ENCODE measurements at regions not wholly inside any gene's neighbourhood (a gene's known extent, or its start where the extent isn't known, plus 50 kb on each side); places are given as distances from the start of the nearest gene placed in this dataset.
A peak's percentile ranks its signal among the peaks of the same experiment; 100 is the strongest.

- no peaks in the 10 kb centered on the region for H3K9me2 ChIP-seq (replicated peaks; ENCODE audit: control insufficient read depth, low read length)
- H3F3A ChIP-seq (ENCODE audit: control insufficient read depth, insufficient read depth), result no peaks in the 10 kb centered on the region
- no peaks in the 10 kb centered on the region for H4K20me1 ChIP-seq (ENCODE audit: control insufficient read depth, insufficient read depth, low read depth, low read length)
- H3K27ac ChIP-seq (ENCODE audit: low read depth, low read length), result no peak overlapping the region
- H3K4me2 ChIP-seq (ENCODE audit: low read length), result peak overlapping the region; percentile 14; the same call in 1 of the 2 replicates
- TF ChIP-seq, protein P1, sequence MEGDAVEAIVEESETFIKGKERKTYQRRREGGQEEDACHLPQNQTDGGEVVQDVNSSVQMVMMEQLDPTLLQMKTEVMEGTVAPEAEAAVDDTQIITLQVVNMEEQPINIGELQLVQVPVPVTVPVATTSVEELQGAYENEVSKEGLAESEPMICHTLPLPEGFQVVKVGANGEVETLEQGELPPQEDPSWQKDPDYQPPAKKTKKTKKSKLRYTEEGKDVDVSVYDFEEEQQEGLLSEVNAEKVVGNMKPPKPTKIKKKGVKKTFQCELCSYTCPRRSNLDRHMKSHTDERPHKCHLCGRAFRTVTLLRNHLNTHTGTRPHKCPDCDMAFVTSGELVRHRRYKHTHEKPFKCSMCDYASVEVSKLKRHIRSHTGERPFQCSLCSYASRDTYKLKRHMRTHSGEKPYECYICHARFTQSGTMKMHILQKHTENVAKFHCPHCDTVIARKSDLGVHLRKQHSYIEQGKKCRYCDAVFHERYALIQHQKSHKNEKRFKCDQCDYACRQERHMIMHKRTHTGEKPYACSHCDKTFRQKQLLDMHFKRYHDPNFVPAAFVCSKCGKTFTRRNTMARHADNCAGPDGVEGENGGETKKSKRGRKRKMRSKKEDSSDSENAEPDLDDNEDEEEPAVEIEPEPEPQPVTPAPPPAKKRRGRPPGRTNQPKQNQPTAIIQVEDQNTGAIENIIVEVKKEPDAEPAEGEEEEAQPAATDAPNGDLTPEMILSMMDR (IDR thresholded peaks at IDR 0.05; ENCODE audit: low read depth, low read length, poor library complexity, severe bottlenecking), result no peak
- TF ChIP-seq EZH2phosphoT487 (IDR thresholded peaks at IDR 0.05; ENCODE audit: borderline replicate concordance, low read length), result no peak
- H3K27me3 ChIP-seq (ENCODE audit: control insufficient read depth, low read length), result no peaks in the 10 kb centered on the region
- no peak overlapping the region for H3K4me3 ChIP-seq (ENCODE audit: low read length)
- H3K4me1 ChIP-seq (ENCODE audit: control insufficient read depth, low read length), result peaks cover 11% of the 10 kb centered on the region
- H3K36me3 ChIP-seq (ENCODE audit: control insufficient read depth, low read length), result no peaks in the 10 kb centered on the region
- no peaks in the 10 kb centered on the region for H3K79me2 ChIP-seq (ENCODE audit: control insufficient read depth, low read length)
- H3K9me3 ChIP-seq (ENCODE audit: control insufficient read depth, insufficient read depth, low read length), result no peaks in the 10 kb centered on the region
Observed at GRCh38 chr16:55252577-55252976, 71.4 kb upstream of the IRX6 start.

DNA sequence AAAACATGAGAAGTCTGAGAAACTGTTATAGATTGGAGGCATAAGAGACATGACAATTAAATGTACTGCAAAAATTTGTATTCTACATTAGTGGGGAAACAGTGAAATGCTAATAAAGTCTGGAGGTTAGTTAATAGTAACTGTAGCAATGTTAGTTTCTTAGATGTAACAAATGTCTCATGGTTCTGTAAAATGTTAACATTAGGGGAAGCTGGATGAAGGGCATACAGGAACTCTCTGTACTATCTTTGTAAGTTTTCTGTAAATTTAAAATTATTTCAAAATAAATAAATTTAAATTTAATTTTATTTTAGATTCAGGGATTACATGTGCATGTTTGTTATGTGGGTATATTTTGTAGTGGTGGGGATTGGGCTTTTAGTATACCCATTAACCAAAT, 70.0 kb upstream of the IRX6 start:
- H3K27ac ChIP-seq (ENCODE audit: low read depth, low read length), result no peak overlapping the region
- no peaks in the 10 kb centered on the region for H4K20me1 ChIP-seq (ENCODE audit: control insufficient read depth, insufficient read depth, low read depth, low read length)
- H3K9me2 ChIP-seq (replicated peaks; ENCODE audit: control insufficient read depth, low read length), result no peaks in the 10 kb centered on the region
- H3K4me1 ChIP-seq (ENCODE audit: control insufficient read depth, low read length), result peaks cover 11% of the 10 kb centered on the region
- H3K79me2 ChIP-seq (ENCODE audit: control insufficient read depth, low read length), result no peaks in the 10 kb centered on the region
- H3K4me2 ChIP-seq (ENCODE audit: low read length), result no peak overlapping the region
- H3F3A ChIP-seq (ENCODE audit: control insufficient read depth, insufficient read depth), result no peaks in the 10 kb centered on the region
- no peak overlapping the region for H3K4me3 ChIP-seq (ENCODE audit: low read length)
- no peaks in the 10 kb centered on the region for H3K9me3 ChIP-seq (ENCODE audit: control insufficient read depth, insufficient read depth, low read length)
- H3K36me3 ChIP-seq (ENCODE audit: control insufficient read depth, low read length), result no peaks in the 10 kb centered on the region
- no peak for TF ChIP-seq EZH2phosphoT487 (IDR thresholded peaks at IDR 0.05; ENCODE audit: borderline replicate concordance, low read length)
- TF ChIP-seq, protein P1 (IDR thresholded peaks at IDR 0.05; ENCODE audit: low read depth, low read length, poor library complexity, severe bottlenecking), result no peak
- H3K27me3 ChIP-seq (ENCODE audit: control insufficient read depth, low read length), result no peaks in the 10 kb centered on the region

DNA sequence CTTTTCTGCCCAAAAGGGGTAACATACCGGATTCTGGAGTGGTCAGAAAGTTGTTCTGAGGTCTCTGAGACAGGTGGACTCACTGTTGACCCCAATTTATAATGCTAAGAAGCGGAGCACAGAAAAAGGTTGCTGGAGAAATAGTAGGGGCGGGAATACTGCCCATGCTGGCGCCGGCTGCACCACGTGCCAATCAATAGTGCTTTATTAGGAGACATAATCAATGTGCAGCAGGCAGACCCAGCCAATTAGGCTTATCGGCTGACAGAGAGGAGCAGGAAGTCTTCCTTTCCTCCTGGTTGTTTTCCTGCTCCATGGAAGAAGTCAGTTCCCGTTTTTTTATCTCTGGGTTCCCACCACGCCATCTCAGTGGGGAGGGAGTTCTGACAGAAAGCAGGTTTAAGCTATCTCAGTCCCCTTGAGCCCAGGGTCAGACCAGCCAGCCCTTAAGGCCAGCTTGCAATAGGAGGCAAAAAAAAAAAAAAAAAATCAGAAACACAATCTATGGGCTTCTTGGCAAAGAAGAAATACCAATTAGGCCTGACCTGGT, 68.2 kb upstream of the IRX6 start:
- TF ChIP-seq, protein P1 (IDR thresholded peaks at IDR 0.05; ENCODE audit: low read depth, low read length, poor library complexity, severe bottlenecking), result no peak
- no peak overlapping the region for H3K27ac ChIP-seq (ENCODE audit: low read depth, low read length)
- no peaks in the 10 kb centered on the region for H3K27me3 ChIP-seq (ENCODE audit: control insufficient read depth, low read length)
- H3K9me3 ChIP-seq (ENCODE audit: control insufficient read depth, insufficient read depth, low read length), result no peaks in the 10 kb centered on the region
- H3K4me2 ChIP-seq (ENCODE audit: low read length), result no peak overlapping the region
- no peak overlapping the region for H3K4me3 ChIP-seq (ENCODE audit: low read length)
- H3K9me2 ChIP-seq (replicated peaks; ENCODE audit: control insufficient read depth, low read length), result no peaks in the 10 kb centered on the region
- H3K4me1 ChIP-seq (ENCODE audit: control insufficient read depth, low read length), result peaks cover 11% of the 10 kb centered on the region
- no peaks in the 10 kb centered on the region for H3K36me3 ChIP-seq (ENCODE audit: control insufficient read depth, low read length)
- H4K20me1 ChIP-seq (ENCODE audit: control insufficient read depth, insufficient read depth, low read depth, low read length), result no peaks in the 10 kb centered on the region
- H3K79me2 ChIP-seq (ENCODE audit: control insufficient read depth, low read length), result no peaks in the 10 kb centered on the region
- no peaks in the 10 kb centered on the region for H3F3A ChIP-seq (ENCODE audit: control insufficient read depth, insufficient read depth)

Data from DOHH2 (cell line).